Left renal pelvis (tissue), 4 donors: ENCODE measurements at regions not wholly inside any gene's neighbourhood (a gene's known extent, or its start where the extent isn't known, plus 50 kb on each side); places are given as distances from the start of the nearest gene placed in this dataset.

Experiments used
- DNase-seq, 4 donors: peaks; one replicate each; pipeline ENCODE4 v3.0.0-alpha.2; 2013; ENCODE audit warnings: low read depth in 4 of 4, low spot score in 3 of 4

DNA sequence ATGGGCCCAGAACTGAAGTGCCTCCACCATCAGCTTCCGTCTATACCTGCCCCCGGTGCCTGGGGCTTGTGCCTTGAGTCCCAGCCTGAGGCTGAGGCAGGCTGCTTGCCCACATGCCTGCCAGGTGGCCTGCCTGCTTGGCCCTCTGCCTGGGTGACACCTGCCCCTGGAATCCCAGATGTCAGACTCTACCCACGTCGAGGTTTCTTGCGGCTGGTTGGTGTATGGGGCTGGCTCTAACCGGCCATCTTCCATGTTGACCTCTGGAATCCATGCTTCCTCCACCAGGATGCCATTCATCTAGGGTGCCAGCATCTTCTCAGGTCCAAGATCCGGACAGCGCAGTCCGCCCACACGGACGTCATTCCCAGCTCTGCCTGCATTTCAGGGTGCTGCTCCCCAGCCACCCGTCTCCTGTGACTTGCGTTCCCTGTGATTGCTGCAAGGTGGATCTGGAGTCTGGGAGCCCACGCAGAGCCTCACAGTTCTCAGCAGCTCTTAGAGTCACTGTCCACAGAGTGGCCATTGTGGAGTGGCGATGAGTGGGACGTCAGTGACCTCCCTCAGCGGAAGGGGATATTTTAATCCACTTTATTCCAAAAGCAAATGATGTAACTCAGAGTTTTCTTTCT is 298.1 kb downstream of the TCERG1L start:
- no peak for DNase-seq

DNA sequence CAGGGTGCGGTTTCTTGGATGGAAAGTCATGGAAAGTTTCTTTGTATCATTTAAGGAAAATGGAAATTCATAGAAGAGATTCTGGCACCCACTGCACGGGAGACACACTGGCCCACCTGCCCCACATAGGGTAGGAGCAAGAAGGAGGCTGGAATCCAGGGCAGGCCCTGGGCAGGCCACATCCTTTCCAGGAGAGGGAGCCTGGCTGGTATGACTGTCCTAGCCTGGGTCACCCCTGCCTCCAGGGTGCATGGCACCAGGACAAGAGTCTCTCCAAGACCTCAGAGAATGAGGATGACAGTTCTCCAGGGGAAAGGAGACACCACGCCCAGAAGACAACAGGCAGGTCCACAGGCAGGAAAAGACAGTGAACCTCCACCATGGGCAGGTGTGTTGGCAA is 297.2 kb downstream of the TCERG1L start:
- DNase-seq = no peak

- no peak for DNase-seq
Observed at GRCh38 chr10:131015271-131015670, 296.2 kb downstream of the TCERG1L start.

GRCh38 chr10:131016556-131016955 is 295.0 kb downstream of the TCERG1L start:
- no peak for DNase-seq

DNA sequence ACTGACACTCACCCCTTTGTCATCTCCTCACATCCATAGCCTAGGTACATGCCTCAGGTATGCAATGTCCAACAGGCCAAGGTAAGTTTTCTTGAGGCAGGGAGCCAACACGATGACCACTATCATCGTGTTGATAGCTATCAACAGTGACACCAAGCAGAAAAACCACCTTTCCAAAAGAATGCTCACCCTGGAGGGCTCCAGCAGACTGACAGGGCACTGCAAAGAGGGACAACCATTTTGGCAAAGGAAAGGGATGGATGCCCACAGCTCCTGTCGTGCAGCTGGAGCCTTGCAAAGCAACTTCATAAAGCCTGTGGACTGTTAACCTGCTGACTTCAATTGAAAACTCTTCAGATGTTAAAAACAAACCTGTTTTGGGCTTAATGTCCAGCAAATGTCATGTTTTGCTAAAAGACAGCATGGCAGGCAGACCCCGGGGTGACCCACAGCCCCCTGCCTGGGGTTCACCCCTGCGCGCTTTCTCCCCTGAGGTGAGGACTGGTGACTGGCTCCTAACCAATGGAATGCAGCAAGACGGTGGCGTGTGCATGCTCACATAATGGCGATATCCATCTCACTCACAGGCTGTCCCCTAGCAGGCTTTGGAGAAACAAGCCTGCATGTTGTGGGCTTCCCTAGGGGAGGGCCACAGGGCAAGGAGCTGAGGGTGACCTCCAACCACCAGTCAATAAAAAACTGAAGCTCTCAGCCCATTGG is 293.8 kb downstream of the TCERG1L start:
- no peak for DNase-seq

DNA sequence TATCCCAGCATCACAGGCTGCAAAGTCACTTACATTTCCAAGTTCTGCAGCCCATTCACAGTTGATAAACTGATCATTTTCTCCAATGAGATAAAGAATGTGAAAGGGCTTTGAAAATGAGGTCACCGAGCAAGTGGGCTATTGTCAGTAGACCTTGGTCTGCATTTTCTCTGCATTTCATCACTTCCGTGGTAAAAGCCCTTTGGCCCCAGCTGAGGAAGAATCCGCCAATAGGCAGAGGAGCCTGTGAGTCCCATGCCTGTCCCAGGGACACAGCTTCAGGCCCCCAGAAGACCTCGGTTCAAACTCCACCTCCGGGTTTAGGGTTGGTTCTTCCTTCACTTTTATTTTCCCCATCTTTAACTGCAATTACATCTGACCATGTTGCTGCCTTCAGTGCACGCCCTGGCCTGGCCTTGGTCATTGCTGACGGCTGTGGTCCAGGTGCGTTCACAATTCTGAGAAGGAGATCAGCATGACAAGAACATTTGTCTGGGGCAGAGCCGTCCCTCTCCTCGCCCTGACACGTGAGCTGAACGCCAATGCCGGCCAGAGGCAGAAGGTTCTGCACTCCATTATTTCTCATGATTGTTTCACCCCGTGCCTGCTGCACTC is 292.5 kb downstream of the TCERG1L start:
- DNase-seq = no peak

- DNase-seq = no peak
Observed at GRCh38 chr10:131019696-131020095, 291.8 kb downstream of the TCERG1L start.

DNA sequence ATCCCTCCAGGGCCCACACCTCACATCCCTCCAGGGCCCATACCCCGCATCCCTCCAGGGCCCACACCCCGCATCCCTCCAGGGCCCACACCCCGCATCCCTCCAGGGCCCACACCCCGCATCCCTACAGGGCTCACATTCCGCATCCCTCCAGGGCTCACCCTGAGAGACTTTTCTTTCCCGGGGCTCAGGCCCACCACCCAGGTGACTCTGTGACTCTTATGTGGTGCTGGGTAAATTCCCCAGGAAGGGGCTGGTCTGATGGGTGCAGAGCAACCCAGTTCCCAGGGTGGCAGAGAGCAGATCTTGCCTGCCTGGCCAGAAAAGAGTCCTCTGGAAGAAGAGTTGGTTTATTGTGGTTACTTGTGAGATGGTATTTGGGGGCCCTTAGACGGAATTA is 290.7 kb downstream of the TCERG1L start:
- DNase-seq = no peak

DNA sequence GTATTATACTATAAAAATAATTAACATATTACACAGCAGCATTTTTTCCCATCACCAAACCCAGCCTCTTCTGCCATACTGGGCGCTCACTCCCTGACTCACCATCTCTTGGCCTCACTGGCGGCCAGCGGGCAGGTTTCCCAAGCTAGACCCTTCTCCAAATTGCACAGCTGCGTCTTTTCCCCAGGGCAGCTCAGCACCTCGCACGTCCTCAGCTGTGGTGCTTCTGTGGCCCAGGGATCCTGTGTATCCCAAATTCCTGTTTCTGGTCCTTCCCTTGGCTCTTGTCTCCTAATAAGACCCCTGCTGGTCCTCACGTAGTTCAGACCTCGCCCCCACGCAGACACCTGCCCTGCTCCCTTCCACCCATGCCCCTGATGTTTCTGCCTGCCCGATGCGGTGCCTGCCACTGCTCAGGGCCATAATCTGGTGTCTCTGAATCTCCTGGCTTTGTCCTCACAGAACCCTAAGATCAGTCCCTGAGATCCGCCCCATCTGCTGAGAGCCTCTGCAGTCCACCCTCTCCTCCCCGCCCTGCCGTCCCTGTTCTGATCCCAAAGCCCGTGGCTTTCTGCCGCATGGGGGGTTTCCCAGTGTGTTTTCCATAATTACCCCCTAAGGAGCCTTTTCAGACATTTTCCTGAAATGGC is 290.1 kb downstream of the TCERG1L start:
- no peak for DNase-seq

DNA sequence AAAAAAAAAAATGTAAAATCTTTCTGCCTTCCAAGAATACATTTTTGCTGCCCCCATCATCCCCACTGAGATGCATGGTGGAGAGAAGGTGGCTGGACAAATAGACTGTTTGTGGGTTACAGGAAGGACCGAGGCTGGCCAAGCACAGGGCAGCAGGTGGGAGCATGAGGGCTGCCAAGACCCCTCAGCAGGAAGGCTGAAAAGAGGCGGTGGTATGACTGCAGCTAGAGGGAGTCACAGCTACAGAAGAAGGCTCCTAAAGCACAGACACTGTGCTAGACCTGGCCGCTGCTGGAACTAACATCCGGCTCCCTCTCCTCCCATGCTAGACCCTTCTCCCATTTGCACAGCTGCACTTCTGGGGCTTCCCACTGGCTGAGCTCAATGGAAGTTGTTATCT is 289.6 kb downstream of the TCERG1L start:
- no peak for DNase-seq

DNA sequence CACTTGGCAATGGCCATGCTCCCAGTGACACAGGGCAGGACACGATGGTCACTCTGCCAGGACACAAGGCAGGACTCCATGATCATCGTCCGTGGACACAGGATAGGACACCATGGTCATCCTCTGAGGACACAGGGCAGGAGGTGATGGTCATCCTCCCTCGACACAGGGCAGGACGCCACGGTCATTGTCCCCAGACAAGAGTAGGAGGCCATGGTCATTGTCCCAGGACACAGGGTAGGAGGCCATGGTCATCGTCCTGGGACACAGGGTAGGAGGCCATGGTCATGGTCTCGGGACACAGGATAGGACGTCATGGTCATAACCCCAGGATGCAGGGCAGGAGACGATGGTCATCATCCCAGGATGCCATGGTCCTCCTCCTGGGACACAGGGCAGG is 289.2 kb downstream of the TCERG1L start:
- no peak for DNase-seq

GRCh38 chr10:131022981-131023380 is 288.5 kb downstream of the TCERG1L start:
- DNase-seq = no peak

- no peak for DNase-seq
Observed at GRCh38 chr10:131024259-131025131, 287.0 kb downstream of the TCERG1L start.

DNA sequence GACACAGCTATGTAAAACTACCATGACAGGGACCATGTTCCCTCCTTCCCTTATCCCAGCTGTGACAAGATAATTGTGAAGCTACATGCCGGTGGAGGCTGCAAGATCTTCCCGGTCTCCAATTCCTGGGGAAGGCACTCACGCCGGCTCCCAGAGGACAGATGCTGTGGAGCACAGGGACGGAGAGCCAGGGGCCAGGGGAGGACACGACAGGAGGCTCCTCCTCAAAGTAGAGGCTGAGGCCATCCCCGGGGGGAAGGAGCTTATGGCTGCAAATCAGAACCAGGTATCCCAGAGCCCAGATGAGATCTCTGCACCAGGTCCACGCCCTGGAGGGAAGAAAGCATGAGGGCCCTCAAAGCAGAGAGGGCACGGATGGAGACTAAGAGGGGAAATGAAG is 286.2 kb downstream of the TCERG1L start:
- no peak for DNase-seq

DNA sequence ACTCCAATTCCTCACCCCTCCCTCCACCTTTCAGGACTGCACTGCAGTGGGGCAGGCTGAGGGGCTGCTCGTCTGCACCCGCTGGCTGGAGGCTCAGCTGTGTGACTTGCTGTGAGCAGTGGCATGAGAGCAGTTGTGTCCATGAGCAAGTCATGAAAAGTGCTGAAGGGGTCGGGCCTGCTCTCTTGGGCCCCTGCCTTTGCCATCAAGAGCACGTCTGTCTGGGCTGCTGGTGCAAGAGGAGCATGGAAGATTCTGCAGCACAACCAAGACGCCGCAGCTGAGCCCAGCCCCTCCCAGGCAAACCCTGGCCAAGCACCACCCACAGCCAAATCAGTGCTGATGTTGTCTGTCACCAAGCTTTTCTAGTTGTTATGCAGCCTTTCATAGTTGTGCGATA is 284.3 kb downstream of the TCERG1L start:
- DNase-seq = no peak

DNA sequence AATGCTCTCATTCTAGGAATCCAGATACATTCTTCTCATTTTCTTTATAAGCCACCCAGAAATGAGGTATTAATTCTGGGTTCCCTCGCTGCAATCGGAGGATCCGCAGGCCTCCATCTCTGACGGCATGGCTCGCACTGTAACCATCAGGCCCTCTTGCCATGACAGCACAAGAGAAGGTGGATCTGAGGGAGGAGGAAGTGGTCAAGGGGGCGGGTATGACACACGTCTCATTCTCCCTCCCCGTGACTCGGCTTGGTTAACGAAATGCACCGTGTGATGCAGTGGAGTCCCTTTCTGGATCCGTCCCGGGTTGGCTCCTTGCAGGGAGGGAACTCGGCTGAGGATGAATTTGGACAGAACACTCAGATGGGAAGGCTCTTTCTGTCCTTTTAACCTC is 280.2 kb downstream of the TCERG1L start:
- no peak for DNase-seq

DNA sequence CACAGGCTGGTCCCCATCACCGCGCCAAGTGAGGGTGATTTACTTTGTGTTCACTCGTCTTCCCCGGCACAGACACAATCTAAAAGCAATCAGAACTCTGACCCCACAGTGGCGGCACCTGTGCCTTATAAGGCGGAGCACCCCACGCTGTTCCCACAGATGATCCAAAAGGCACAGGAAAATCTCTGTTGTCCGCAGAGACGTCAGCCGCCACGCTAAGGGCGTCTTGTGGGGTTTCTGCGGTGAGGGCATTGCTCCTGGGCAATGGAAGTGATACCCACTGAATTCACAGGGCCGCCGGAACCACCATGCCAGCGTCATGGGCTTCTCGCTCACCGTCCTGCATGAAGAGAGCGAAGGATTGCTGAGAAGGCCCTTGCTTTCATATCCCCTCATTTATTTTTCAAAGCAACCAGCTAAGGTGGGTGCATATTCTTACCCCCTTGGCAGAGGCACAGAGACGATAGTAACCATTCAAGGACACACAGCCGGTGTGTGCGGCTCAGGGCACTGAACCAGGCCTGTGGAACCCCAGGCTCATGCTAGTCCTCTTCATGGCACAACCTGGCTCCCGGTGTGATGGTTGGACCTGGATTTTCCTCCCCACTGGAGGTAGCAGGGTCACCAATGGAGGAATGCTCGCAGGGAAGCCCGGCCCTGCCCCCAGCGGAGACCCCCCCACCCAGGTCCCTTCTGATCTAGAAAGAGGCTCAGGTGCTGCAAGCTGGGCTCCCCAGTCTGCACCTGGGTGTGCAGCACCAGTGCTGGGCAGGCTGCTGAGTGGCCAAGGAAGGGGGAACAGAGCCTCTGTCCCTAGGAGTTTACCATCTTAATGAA is 279.0 kb downstream of the TCERG1L start:
- no peak for DNase-seq

DNA sequence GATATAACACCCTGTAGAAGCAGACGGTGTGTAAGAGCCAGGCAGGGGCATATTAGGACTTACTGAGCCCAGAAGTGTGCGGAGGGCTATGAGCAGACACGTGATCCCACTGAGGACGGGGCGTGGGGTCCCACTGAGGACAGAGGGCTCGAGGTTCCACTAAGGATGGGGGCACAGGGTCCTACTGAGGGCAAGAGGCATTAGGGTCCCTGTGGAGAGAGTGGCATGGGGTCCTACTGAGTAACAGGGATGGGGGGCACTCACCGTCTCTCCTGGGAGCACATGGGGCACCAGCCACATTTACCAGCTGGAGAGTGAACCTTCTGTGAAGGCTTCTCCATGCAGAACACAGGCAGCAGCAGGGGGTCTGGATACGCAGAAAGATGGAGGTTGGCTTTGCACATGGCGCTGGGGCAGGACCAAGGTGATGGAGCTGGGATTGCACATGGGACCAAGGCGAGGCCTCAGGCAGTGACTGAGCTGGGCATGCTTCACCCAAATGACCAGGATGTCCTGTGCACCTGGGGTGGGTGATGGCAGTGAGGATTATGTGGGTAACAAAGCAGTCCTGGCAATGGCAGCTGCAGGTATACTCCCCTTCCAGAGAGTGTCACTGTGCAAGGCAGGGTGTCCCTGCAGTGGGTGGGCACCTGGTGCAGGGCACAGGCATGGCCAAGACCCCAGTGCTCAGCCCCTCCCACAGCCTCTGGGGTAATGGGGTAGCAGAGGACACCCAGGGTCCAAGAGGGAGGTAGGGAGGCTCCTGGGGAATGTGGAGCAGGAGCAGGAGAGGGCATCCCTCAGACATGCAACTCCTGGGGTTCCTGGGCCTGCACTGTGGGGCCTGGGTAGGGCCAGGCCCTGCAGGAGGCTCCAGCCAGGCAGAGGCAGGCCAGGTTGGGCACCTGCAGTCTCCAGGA is 278.1 kb downstream of the TCERG1L start:
- DNase-seq = no peak

DNA sequence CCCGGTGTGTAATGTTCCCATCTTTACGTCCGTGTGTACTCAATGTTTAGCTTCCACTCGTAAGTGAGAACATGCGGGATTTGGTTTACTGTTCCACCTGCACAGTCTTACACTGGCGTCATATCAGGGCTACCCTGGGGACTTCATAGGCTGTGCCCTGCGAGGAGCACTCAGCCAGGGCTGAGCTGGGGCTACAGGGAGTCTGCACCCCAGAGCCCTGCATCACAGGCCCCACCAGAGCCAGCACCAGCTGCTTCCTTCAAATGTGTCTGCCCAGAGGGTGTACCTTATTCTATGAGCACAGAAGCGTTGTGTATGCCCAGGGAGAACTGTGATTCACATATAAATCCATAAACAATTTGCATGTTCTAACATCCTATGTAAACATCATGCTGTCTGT is 277.1 kb downstream of the TCERG1L start:
- no peak for DNase-seq
